Stimulated activated effector memory CD8-positive, alpha-beta T cell treated with anti-CD3 and anti-CD28 coated beads, Interleukin-12 subunit alpha, Interleukin-12 subunit beta, amount 100 ng/mL, for 72 hours (primary cell): ENCODE measurements at regions not wholly inside any gene's neighbourhood (a gene's known extent, or its start where the extent isn't known, plus 50 kb on each side); places are given as distances from the start of the nearest gene placed in this dataset.
"Not testable (repeated sequence)": the region's sequence is repeated elsewhere in the genome, so short reads cannot be mapped to it uniquely, and the experiment has no call there.

Experiments used
- ATAC-seq: fragments of 150-1000 bp; cut with Tn5 transposase; 2 replicates; pipeline ENCODE4 v1.10.0; 2021
- DNase-seq, 2 donors: peaks; one replicate each; pipeline ENCODE4 v3.0.0; 2021 to 2022; ENCODE audit warnings: low spot score in 2 of 2
- H3K27ac Mint-ChIP-seq: one replicate; pipeline ENCODE4 v1.8.0; 2022; ENCODE audit warnings: mild to moderate bottlenecking, mixed read lengths
- H3K36me3 Mint-ChIP-seq: one replicate; pipeline ENCODE4 v1.8.0; 2022; ENCODE audit warnings: mild to moderate bottlenecking, mixed read lengths
- H3K4me1 Mint-ChIP-seq: one replicate; pipeline ENCODE4 v1.8.0; 2022; ENCODE audit warnings: mixed read lengths
- H3K4me3 Mint-ChIP-seq: one replicate; pipeline ENCODE4 v1.8.0; 2022; ENCODE audit warnings: mild to moderate bottlenecking, mixed read lengths
- H3K9me3 Mint-ChIP-seq: one replicate; pipeline ENCODE4 v1.8.0; 2022; ENCODE audit warnings: mixed read lengths

- Mint-ChIP-seq H3K36me3 (no peaks in the 10 kb centered on the region), H3K4me3 (no peak overlapping the region), H3K4me1 (no peaks in the 10 kb centered on the region), H3K9me3 (no peaks in the 10 kb centered on the region), H3K27ac (no peak overlapping the region)
- ATAC-seq = peak; percentile 20
- no peak for DNase-seq
Measured at GRCh38 chr2:15695582-15696330, 104.1 kb downstream of the DDX1 start.

GRCh38 chr2:15696606-15697170 lies 105.0 kb downstream of the DDX1 start:
- not testable (repeated sequence) for H3K27ac Mint-ChIP-seq, ATAC-seq

GRCh38 chr2:15700131-15700530 lies 108.5 kb downstream of the DDX1 start:
- ATAC-seq (no peak), DNase-seq (no peak)
- no peaks in the 10 kb centered on the region for H3K4me1 Mint-ChIP-seq
- H3K9me3 Mint-ChIP-seq = no peaks in the 10 kb centered on the region
- H3K4me3 Mint-ChIP-seq = no peak overlapping the region
- no peaks in the 10 kb centered on the region for H3K36me3 Mint-ChIP-seq
- H3K27ac Mint-ChIP-seq = no peak overlapping the region

More at GRCh38 chr2:15696606-15697170, 105.0 kb downstream of the DDX1 start:
- not testable (repeated sequence) for H3K36me3 Mint-ChIP-seq, H3K4me1 Mint-ChIP-seq, DNase-seq, H3K4me3 Mint-ChIP-seq, H3K9me3 Mint-ChIP-seq

DNA sequence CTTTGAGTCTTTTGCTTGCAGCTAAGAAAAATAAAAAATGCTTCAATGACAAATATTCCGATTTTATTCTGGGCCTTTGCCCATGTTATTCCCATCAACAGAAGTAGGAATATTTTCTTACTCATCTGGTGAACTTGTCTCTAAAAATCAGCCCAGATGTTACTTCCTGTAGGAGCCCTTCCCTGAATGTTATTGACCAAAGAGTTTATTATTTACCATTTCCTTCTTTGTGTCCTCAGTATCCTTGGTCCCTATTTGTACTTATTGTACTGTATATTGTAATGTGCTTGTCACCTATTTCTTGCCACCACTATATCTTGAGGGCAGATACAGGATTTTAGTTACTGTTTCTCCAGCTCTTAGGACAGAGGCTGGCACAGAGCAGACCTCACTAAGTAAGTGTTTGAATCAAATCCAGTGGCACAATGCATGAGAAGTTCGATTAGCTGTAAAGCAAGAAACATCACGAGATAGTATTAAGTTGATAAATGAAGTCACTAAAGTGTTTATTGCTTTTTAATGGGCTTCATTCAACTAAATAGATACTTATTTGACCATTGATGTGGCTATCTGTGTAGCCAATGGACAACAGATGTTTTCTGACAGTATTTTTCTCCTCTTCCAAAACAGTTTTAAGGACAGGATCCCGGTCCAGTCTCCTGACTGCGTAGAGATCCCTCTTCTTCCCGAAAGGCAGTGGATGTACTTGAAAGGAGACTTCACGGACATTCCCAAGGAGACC lies 109.1 kb downstream of the DDX1 start:
- Mint-ChIP-seq H3K9me3 (no peaks in the 10 kb centered on the region), H3K4me1 (no peaks in the 10 kb centered on the region), H3K4me3 (no peak overlapping the region), H3K27ac (no peak overlapping the region), H3K36me3 (no peaks in the 10 kb centered on the region)
- ATAC-seq = no peak
- DNase-seq = no peak

DNA sequence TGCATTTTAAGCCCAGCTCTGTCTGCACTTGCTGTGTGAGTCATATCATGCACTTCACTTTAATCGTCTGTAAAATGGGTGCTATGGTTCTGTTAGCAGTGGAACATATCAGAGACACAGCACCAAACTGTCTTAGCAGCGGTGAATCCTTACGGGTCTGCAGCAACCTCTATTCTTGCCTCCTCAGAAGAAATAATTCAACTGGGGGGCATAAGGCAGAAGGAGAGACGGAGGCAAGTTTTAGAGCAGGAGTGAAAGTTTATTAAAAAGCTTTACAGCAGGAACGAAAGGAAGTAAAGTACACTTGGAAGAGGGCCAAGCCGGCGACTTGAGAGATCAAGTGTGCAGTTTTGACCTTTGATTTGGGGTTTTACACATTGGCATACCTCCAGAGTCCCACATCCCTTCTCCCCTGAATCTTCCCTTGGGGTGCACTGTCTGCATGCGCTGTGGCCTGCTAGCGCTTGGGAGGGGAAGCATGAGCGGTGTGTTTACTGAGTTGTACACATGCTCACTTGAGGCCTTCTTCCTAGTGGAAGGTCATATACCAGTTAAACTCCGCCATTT lies 109.8 kb downstream of the DDX1 start:
- Mint-ChIP-seq H3K9me3 (no peaks in the 10 kb centered on the region), H3K4me3 (no peak overlapping the region), H3K4me1 (no peaks in the 10 kb centered on the region), H3K27ac (no peak overlapping the region), H3K36me3 (no peaks in the 10 kb centered on the region)
- no peak for DNase-seq
- ATAC-seq = no peak

DNA sequence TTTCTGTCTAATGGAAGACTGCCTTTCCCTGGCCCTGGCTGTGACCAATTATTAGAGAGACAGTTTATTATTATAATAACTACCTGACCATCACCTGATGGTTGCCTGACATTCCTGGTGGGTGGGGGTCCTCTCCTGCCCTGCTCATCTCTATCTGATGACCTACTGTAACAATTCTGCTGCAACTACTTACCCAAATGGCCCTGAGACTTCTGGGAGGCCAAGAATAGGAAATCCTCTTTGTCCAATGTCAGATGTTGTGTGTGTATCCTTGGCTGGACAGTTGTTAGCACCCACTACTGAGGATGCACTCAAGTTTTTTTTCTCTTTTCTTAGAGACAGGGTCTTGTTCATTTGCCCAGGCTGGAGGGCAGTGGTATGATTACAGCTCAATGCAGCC lies 110.3 kb downstream of the DDX1 start:
- DNase-seq = no peak
- Mint-ChIP-seq H3K4me1 (no peaks in the 10 kb centered on the region), H3K9me3 (no peaks in the 10 kb centered on the region), H3K4me3 (no peak overlapping the region), H3K27ac (no peak overlapping the region), H3K36me3 (no peaks in the 10 kb centered on the region)
- ATAC-seq = no peak

- H3K9me3 Mint-ChIP-seq = no peaks in the 10 kb centered on the region
- DNase-seq (no peak), ATAC-seq (no peak)
- H3K27ac Mint-ChIP-seq = no peak overlapping the region
- H3K4me1 Mint-ChIP-seq = no peaks in the 10 kb centered on the region
- no peaks in the 10 kb centered on the region for H3K36me3 Mint-ChIP-seq
- no peak overlapping the region for H3K4me3 Mint-ChIP-seq
Measured at GRCh38 chr2:15702452-15702851, 110.8 kb downstream of the DDX1 start.

DNA sequence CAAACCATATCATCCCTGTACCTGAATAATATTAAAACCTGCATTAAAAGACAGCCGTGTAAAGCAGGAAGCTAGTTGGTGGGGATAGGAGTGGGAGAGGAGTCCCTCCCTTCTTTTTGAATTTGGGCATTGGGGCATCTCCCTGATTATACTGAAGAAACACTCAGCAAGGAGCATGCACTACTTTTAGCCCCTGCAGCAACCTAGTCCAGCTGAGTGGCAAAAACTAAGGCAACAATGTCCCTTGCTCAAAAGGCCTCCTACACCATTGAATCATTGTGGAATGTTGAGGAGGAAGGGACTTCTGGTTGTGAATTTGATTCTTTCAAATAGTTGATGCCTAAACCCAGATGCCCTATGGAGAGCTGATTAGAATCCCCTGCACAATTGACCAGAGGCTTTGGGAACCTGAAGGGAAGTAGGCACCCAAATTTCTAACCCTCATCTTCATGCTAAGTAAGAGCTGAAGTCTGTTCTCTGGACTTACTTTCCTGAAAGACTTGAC lies 111.7 kb downstream of the DDX1 start:
- Mint-ChIP-seq H3K27ac (no peak overlapping the region), H3K4me3 (no peak overlapping the region), H3K36me3 (no peaks in the 10 kb centered on the region), H3K9me3 (no peaks in the 10 kb centered on the region), H3K4me1 (no peaks in the 10 kb centered on the region)
- ATAC-seq (no peak), DNase-seq (no peak)

GRCh38 chr2:15704086-15704787 lies 112.6 kb downstream of the DDX1 start:
- H3K4me3 Mint-ChIP-seq = no peak overlapping the region
- ATAC-seq (no peak), DNase-seq (no peak)
- H3K27ac Mint-ChIP-seq = no peak overlapping the region
- no peaks in the 10 kb centered on the region for H3K4me1 Mint-ChIP-seq
- no peaks in the 10 kb centered on the region for H3K36me3 Mint-ChIP-seq
- H3K9me3 Mint-ChIP-seq = no peaks in the 10 kb centered on the region

DNA sequence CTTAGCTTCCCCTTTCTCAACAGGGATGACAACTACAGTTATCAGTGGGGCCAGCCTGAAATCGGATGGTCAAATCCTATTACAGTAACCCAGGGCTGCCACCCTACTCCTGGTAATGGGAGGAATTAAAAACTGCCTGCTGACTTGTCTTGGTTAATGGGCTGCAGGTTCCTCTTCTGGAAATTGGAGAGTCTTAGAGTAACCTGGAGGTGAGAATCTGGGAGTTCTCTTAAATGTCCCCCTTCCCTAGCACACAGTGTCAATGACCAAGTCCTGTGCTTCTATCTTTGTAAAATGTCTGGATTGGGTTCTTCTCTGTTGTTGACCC lies 113.1 kb downstream of the DDX1 start:
- Mint-ChIP-seq H3K36me3 (no peaks in the 10 kb centered on the region), H3K27ac (no peak overlapping the region), H3K4me1 (no peaks in the 10 kb centered on the region), H3K9me3 (no peaks in the 10 kb centered on the region), H3K4me3 (no peak overlapping the region)
- DNase-seq = no peak
- ATAC-seq = no peak

DNA sequence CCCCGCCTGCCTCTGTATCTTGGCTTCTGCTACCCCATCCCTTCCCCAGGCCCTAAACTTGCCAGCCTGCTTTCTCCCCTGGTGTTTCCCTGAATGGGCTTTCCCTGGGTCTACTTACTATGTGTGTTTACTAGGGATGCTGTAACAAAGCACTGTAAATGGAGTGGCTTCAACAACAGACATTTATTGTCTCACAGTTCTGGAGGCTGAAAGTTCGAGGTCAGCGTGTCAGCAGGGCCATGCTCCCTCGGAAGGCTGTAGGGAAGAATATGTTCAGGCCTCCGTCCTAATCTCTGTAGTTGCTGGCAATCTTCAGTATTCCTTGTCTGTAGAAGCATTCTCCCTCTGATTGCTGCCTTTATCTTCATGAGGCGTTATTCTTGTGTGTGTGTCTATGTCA lies 113.6 kb downstream of the DDX1 start:
- Mint-ChIP-seq H3K36me3 (no peaks in the 10 kb centered on the region), H3K4me1 (no peaks in the 10 kb centered on the region), H3K9me3 (no peaks in the 10 kb centered on the region), H3K27ac (no peak overlapping the region), H3K4me3 (no peak overlapping the region)
- ATAC-seq (no peak), DNase-seq (no peak)

DNA sequence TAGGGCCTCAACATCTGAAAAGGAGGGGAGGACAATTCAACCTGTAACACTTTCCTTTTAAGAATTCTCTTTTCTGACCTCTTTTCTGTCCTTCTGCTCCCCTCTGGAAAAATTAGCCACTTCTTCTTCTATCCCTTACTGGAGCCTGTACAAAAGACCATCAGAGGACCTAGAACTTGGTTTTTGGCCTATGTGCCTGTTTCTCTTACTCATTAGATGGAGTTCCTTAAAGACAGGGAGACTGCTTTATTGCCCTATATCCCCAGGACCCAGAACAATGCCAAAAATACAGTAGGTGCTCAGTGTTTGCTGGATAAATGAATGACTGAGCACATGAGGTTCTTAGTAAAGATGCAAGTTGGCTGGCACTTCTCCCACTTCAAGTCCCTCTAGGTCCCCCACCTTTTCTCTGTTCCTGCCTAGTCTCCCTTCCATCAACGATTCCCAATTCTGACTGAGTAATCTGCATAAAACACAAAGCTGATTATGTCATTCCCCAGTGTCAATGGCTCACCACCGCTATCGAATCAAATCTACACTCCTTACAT lies 114.2 kb downstream of the DDX1 start:
- no peaks in the 10 kb centered on the region for H3K9me3 Mint-ChIP-seq
- no peak overlapping the region for H3K4me3 Mint-ChIP-seq
- ATAC-seq (no peak), DNase-seq (no peak)
- no peak overlapping the region for H3K27ac Mint-ChIP-seq
- H3K4me1 Mint-ChIP-seq = no peaks in the 10 kb centered on the region
- H3K36me3 Mint-ChIP-seq = no peaks in the 10 kb centered on the region

- Mint-ChIP-seq H3K36me3 (no peaks in the 10 kb centered on the region), H3K4me3 (no peak overlapping the region), H3K27ac (no peak overlapping the region), H3K4me1 (no peaks in the 10 kb centered on the region), H3K9me3 (no peaks in the 10 kb centered on the region)
- DNase-seq = no peak
- ATAC-seq = no peak
Measured at GRCh38 chr2:15706424-15706823, 114.8 kb downstream of the DDX1 start.

DNA sequence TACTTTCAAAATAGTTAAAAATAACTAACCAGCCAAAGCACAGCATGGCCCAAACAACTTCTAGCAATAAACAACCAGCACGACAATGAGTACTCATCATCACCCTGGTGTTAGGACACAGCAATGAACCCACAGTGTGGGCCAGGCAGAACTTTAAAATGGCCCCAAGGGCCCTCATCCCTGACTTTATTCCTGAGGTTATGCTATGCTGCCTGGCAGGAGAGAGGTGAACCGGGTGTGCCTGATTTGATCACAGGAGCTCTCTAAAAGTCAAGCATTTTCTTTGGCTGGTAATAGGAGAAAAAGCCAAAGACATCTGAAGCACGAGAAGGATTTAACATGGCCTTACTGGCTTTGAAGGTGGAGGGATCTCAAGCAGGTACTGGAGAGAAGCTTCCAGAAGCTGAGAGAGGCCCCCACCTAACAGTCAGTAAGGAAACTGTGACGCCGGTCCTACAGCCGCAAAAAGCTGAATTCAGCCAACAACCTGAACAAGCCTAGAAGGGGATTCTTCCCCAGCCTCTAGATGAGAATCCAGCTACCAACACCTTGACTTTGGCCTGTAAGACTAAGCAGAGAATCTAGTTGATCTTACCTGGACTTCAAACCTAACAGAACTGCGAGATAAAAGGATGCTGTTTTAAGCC lies 115.4 kb downstream of the DDX1 start:
- no peak for ATAC-seq
- H3K36me3 Mint-ChIP-seq = no peaks in the 10 kb centered on the region
- no peaks in the 10 kb centered on the region for H3K9me3 Mint-ChIP-seq

DNA sequence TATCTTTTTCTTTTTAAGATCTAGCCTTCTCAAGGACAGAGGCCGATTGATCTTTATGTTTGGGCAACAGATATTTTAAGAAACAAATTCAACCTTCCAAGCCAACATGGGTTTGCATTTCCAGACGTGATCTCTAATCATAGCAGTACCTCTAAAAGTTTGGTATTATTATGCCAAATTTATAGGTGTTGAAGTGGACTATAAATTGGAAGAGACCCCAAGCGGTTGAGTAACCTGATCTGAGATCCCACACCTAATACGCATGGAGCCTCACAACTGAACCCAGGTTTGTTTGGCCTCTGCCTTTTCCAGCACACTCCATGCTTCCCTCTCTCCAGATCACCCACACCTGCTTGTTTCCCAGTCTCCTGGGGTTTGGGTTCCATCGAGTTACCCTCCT lies 116.5 kb downstream of the DDX1 start:
- Mint-ChIP-seq H3K27ac (no peak overlapping the region), H3K4me1 (no peaks in the 10 kb centered on the region), H3K36me3 (no peaks in the 10 kb centered on the region), H3K4me3 (no peak overlapping the region), H3K9me3 (no peaks in the 10 kb centered on the region)
- ATAC-seq (no peak), DNase-seq (no peak)

More for the DNA sequence above, 115.4 kb downstream of the DDX1 start:
- no peak for DNase-seq
- Mint-ChIP-seq H3K4me1 (no peaks in the 10 kb centered on the region), H3K4me3 (no peak overlapping the region), H3K27ac (no peak overlapping the region)
